ENCODE measurements at regions not wholly inside any gene's neighbourhood (a gene's known extent, or its start where the extent isn't known, plus 50 kb on each side); places are given as distances from the start of the nearest gene placed in this dataset.
"Not testable (repeated sequence)": the region's sequence is repeated elsewhere in the genome, so short reads cannot be mapped to it uniquely, and the experiment has no call there.

DNA sequence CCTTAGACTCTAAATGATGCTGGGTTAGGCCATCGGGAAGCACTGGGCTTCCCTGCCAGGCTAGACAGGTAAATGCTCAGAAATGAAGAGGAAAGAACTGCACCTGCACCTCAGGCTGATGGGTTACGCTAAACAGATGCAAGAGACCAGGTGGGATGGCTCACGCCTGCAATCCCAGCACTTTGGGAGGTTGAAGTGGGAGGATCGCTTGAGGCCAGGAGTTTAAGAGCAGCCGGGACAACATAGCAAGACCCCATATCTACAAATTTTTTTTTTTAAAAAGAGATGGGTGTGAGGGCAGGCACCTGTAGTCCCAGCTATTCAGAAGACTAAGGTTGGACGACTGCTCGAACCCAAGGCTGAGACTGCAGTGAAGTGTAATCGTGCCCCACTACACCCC is 634.7 kb downstream of the UQCRFS1 start:
- Histone ChIP-seq H3K4me2 (ENCODE audit: low read length) (no peak overlapping the region), H3K9ac (ENCODE audit: low read depth, low read length) (no peak overlapping the region), H3K4me3 (ENCODE audit: low read length) (no peak overlapping the region), H3K27me3 (ENCODE audit: control insufficient read depth, insufficient read depth, low read length) (no peaks in the 10 kb centered on the region), H3K36me3 (ENCODE audit: insufficient read depth, low read length) (no peaks in the 10 kb centered on the region), H3K9me3 (replicated peaks; ENCODE audit: low read length) (peaks cover 4% of the 10 kb centered on the region), H3K4me1 (ENCODE audit: control insufficient read depth, insufficient read depth, low read length) (no peaks in the 10 kb centered on the region)

DNA sequence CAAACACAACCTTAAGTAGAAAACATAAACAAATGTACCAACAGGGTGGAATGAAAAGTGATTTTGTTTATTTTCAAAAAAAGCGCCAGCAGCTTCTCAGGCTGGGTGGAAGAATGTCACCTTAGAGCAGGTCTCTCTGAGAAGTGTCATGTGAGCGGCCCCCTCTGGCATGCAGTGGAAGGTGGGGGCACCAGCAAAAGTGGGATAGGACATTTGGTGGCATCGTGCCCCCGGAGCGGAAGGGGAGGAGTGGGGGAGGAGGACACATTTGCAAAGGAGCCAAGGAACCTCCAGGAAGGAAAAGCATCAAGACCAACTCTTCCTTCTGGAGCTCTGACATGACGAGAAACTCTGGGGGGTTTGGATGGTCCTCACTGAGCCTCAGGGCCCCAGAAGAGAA is 635.3 kb downstream of the UQCRFS1 start:
- peaks cover 4% of the 10 kb centered on the region for H3K9me3 ChIP-seq (replicated peaks; ENCODE audit: low read length)
- no peaks in the 10 kb centered on the region for H3K36me3 ChIP-seq (ENCODE audit: insufficient read depth, low read length)
- no peaks in the 10 kb centered on the region for H3K27me3 ChIP-seq (ENCODE audit: control insufficient read depth, insufficient read depth, low read length)
- no peaks in the 10 kb centered on the region for H3K4me1 ChIP-seq (ENCODE audit: control insufficient read depth, insufficient read depth, low read length)
- H3K4me2 ChIP-seq (ENCODE audit: low read length) = no peak overlapping the region
- H3K9ac ChIP-seq (ENCODE audit: low read depth, low read length) = no peak overlapping the region
- H3K4me3 ChIP-seq (ENCODE audit: low read length) = no peak overlapping the region

DNA sequence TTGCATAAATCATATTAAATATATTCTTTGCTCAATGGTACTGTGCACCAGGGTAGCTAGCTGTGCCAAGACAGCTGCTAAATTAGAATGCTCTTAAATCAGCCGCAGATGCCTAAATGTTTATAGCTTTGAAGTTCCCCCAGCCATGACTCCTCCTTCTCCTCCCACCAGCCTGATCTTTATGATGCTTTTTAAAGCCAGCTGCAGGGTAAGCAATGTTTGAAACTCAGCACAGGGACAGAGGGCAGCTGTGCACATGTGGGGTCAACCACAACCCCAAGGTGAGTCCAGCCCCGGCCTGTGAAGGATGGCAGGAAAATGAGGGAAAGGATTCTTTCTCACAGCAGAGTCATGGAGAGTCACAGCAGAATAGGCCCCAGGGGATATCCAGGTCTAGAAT is 635.7 kb downstream of the UQCRFS1 start:
- Histone ChIP-seq H3K9me3 (replicated peaks; ENCODE audit: low read length) (peaks cover 4% of the 10 kb centered on the region), H3K4me2 (ENCODE audit: low read length) (no peak overlapping the region), H3K9ac (ENCODE audit: low read depth, low read length) (no peak overlapping the region), H3K4me1 (ENCODE audit: control insufficient read depth, insufficient read depth, low read length) (no peaks in the 10 kb centered on the region), H3K4me3 (ENCODE audit: low read length) (no peak overlapping the region), H3K36me3 (ENCODE audit: insufficient read depth, low read length) (no peaks in the 10 kb centered on the region), H3K27me3 (ENCODE audit: control insufficient read depth, insufficient read depth, low read length) (no peaks in the 10 kb centered on the region)

DNA sequence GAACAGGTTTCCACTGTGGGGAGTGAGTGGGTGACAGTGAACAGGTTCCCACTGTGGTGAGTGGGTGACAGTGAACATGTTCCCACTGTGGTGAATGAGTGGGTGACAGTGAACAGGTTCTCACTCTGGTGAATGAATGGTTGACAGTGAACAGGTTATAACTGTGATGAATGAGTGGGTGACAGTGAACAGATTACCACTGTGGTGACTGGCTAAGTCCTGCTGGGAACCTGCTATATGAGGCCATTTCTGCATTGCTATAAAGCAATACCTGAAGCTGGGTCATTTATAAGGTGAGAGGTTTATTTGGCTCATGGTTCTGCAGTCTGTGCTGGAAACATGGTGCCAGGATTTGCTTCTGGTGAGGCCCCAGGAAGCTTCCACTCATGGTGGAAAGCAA is 637.1 kb downstream of the UQCRFS1 start:
- no peaks in the 10 kb centered on the region for H3K4me1 ChIP-seq (ENCODE audit: control insufficient read depth, insufficient read depth, low read length)
- H3K4me3 ChIP-seq (ENCODE audit: low read length) = no peak overlapping the region
- no peak overlapping the region for H3K4me2 ChIP-seq (ENCODE audit: low read length)
- peaks cover 4% of the 10 kb centered on the region for H3K9me3 ChIP-seq (replicated peaks; ENCODE audit: low read length)
- no peaks in the 10 kb centered on the region for H3K27me3 ChIP-seq (ENCODE audit: control insufficient read depth, insufficient read depth, low read length)
- no peaks in the 10 kb centered on the region for H3K36me3 ChIP-seq (ENCODE audit: insufficient read depth, low read length)
- H3K9ac ChIP-seq (ENCODE audit: low read depth, low read length) = no peak overlapping the region

DNA sequence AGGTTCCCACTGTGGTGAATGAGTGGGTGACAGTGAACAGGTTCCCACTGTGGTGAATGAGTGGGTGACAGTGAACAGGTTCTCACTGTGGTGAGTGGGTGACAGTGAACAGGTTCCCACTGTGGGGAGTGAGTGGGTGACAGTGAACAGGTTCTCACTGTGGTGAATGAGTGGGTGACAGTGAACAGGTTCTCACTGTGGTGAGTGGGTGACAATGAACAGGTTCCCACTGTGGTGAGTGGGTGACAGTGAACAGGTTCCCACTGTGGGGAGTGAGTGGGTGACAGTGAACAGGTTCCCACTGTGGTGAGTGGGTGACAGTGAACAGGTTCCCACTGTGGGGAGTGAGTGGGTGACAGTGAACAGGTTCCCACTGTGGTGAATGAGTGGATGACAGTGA is 637.6 kb downstream of the UQCRFS1 start:
- H3K9ac ChIP-seq (ENCODE audit: low read depth, low read length); H3K27me3 ChIP-seq (ENCODE audit: control insufficient read depth, insufficient read depth, low read length): not testable (repeated sequence)

DNA sequence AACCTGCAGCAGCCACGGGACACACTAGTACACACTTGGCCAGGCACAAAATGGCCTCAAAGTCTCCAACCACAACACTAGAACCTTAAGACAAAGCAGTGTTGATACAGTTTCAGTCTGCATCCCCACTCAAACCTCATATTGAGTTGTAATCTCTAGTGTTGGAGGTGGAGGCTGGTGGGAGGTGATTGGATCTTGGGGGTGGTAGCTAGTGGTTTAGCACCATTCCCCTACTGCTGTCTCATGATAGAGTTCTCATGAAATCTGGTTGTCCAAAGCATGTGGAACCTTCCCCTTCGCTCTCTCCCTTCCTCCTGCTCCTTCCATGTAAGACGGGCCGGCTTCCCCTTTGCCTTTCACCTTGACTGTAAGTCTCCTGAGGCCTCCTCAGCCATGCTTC is 638.7 kb downstream of the UQCRFS1 start:
- H3K9ac ChIP-seq (ENCODE audit: low read depth, low read length) = no peak overlapping the region
- no peaks in the 10 kb centered on the region for H3K4me1 ChIP-seq (ENCODE audit: control insufficient read depth, insufficient read depth, low read length)
- H3K4me2 ChIP-seq (ENCODE audit: low read length) = no peak overlapping the region
- H3K27me3 ChIP-seq (ENCODE audit: control insufficient read depth, insufficient read depth, low read length) = no peaks in the 10 kb centered on the region
- no peaks in the 10 kb centered on the region for H3K36me3 ChIP-seq (ENCODE audit: insufficient read depth, low read length)
- H3K4me3 ChIP-seq (ENCODE audit: low read length) = no peak overlapping the region
- H3K9me3 ChIP-seq (replicated peaks; ENCODE audit: low read length) = peaks cover 4% of the 10 kb centered on the region

More for the DNA sequence above, 637.6 kb downstream of the UQCRFS1 start:
- H3K4me2 ChIP-seq (ENCODE audit: low read length); H3K4me1 ChIP-seq (ENCODE audit: control insufficient read depth, insufficient read depth, low read length); H3K36me3 ChIP-seq (ENCODE audit: insufficient read depth, low read length); H3K9me3 ChIP-seq (replicated peaks; ENCODE audit: low read length); H3K4me3 ChIP-seq (ENCODE audit: low read length): not testable (repeated sequence)

DNA sequence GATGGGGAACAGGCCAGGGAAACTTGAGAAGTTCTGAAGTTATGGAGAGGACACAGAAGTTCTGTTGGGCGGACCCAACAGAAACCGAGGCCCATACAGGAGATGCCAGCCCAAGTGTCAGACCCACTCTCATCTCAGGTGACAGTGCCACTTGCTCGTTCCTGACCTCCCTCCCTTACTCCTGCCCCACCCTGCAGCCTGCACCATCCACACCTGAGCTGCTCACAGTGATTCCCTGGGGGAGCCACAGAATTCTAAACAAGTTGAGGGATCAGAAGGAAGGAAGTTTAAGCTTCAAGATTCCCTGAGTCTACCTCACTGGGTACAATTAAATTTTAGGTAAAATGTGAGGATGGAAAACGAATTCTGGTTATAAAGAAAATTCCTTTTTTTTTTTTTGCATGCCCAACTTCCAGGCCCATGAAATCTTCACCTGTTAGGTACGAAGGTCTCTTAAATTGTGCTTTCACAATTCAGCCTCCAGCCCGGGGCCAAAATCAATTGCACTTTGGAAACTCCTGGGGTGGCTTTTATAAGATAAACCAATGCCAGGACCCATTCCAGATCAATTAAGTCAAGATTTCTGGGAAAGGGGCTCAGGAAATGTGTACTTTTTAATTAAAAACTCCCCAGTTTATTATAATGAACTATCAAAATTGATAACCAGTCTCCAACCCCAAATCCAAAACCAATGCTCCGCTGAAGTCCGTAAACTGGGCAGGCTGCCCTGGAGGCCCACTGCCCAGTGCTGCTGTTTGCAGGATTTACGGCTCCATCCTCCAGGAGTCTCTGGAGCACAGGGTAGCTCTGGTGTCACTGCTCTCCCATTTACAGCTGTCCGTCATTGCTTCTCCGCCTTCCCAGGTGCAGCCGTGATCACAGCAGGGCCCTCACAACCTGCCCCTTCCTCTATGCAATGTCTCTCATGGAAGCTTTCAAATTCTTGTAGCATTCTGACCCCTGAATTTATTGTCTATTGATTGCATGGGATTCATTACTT is 643.5 kb downstream of the UQCRFS1 start:
- H3K4me3 ChIP-seq (ENCODE audit: low read length) = no peak overlapping the region
- H3K36me3 ChIP-seq (ENCODE audit: insufficient read depth, low read length) = no peaks in the 10 kb centered on the region
- no peak overlapping the region for H3K4me2 ChIP-seq (ENCODE audit: low read length)
- H3K27me3 ChIP-seq (ENCODE audit: control insufficient read depth, insufficient read depth, low read length) = no peaks in the 10 kb centered on the region
- no peak overlapping the region for H3K9ac ChIP-seq (ENCODE audit: low read depth, low read length)
- no peaks in the 10 kb centered on the region for H3K4me1 ChIP-seq (ENCODE audit: control insufficient read depth, insufficient read depth, low read length)
- H3K9me3 ChIP-seq (replicated peaks; ENCODE audit: low read length) = no peaks in the 10 kb centered on the region

DNA sequence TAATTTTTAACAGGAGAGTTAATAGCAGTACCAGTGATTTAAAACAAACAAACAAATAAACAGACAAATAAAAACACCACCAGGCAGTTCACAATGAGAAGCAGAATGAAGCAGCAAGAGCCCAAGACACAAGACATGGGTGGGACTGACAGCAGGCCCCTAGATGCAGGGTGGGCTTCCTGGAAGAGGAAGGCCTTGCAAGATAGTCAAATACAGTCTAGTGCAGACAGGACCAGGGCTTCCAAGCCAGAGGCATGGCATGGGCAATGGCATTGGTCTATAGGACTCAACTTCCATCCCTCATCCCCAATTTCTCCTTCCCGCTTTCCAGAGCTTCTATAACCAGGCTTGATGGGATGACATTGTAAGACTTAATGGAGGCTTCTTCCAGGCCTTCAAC is 645.1 kb downstream of the UQCRFS1 start:
- H3K9me3 ChIP-seq (replicated peaks; ENCODE audit: low read length) = no peaks in the 10 kb centered on the region
- H3K27me3 ChIP-seq (ENCODE audit: control insufficient read depth, insufficient read depth, low read length) = no peaks in the 10 kb centered on the region
- no peaks in the 10 kb centered on the region for H3K36me3 ChIP-seq (ENCODE audit: insufficient read depth, low read length)
- H3K4me2 ChIP-seq (ENCODE audit: low read length) = no peak overlapping the region
- H3K4me1 ChIP-seq (ENCODE audit: control insufficient read depth, insufficient read depth, low read length) = no peaks in the 10 kb centered on the region
- no peak overlapping the region for H3K4me3 ChIP-seq (ENCODE audit: low read length)
- H3K9ac ChIP-seq (ENCODE audit: low read depth, low read length) = no peak overlapping the region

DNA sequence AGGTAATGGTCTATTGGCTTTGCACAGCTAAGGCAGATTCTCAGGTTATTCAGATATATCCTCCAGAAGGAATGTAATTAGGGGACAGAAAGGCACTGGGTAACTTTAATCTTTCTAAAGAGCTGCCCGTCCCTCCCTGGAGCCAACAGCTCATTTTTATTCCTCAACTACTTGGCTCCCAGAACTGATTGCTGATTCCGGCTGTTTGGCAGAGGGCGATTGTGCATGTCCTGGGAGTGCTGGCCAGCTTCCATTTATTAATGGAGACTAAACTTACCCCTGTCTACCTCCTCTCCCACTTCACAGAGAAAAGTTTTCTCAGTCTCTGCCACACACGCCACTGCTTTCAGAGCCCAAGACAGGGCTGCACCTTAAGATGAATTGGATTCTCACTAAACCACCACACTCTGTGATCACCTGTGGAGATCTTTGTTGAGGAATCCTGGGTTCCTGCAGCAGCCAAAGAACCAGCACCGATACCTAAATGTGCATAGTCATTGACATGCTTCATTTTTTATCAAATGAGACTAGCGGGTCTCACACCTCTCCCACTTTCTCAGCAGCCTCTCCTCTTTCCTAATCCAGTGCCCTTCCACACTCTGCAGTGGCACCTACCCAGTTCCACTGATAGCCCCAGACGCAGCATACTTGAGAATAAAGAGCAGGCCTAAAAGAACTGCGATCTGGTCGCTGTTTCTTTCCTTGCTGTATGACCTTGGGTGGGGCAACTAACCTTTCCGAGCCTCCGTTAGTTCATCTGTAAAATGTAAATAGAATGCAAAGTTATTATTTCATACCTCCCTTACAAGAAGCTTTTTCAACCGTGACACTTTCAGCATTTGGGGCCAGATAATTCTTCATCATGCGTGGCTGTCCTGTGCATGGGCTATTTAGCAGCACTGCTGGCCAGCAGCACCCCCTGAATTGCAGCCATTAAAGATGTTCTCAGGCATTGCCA is 648.7 kb downstream of the UQCRFS1 start:
- Histone ChIP-seq H3K4me2 (ENCODE audit: low read length) (no peak overlapping the region), H3K4me1 (ENCODE audit: control insufficient read depth, insufficient read depth, low read length) (no peaks in the 10 kb centered on the region), H3K36me3 (ENCODE audit: insufficient read depth, low read length) (no peaks in the 10 kb centered on the region), H3K4me3 (ENCODE audit: low read length) (no peak overlapping the region), H3K9me3 (replicated peaks; ENCODE audit: low read length) (no peaks in the 10 kb centered on the region), H3K27me3 (ENCODE audit: control insufficient read depth, insufficient read depth, low read length) (no peaks in the 10 kb centered on the region), H3K9ac (ENCODE audit: low read depth, low read length) (no peak overlapping the region)

DNA sequence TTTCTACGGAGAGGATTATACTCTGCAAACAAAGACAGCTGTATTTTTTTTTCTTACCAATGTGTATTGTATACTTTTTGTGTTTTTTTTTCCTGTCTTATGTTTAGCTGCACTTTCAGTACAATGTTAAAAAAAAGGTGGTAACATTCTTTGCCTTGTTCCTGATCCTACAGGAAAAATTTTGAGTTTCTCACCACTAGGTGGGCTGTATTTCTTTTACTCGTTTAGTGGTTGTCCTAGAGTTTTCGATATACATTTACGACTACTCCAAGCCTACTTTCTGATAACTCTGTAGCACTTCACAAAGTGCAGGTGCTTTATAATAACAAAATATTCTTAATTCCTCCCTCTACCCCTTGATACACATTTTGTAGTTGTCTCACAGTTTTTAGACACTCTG is 652.2 kb downstream of the UQCRFS1 start:
- Histone ChIP-seq H3K9ac (ENCODE audit: low read depth, low read length) (no peak overlapping the region), H3K4me1 (ENCODE audit: control insufficient read depth, insufficient read depth, low read length) (no peaks in the 10 kb centered on the region), H3K9me3 (replicated peaks; ENCODE audit: low read length) (no peaks in the 10 kb centered on the region), H3K36me3 (ENCODE audit: insufficient read depth, low read length) (no peaks in the 10 kb centered on the region), H3K4me3 (ENCODE audit: low read length) (no peak overlapping the region), H3K4me2 (ENCODE audit: low read length) (no peak overlapping the region), H3K27me3 (ENCODE audit: control insufficient read depth, insufficient read depth, low read length) (no peaks in the 10 kb centered on the region)

DNA sequence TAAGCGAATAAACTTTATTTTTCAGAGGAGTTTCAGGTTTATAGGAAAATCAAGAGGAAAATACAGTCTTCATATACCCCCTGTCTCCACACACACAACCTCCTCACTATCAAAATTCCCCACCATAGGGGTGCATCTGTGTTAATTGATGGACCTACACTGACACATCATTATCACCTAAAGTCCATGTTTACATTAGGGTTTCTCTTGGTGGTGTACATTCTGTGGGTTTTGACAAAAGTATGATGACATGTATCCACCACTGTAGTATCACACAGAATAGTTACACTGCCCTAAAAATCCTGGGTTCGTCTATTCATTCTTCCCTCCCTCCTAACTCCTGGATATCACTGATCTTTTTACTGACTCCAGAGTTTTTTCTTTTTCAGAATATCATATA is 654.2 kb downstream of the UQCRFS1 start:
- Histone ChIP-seq H3K36me3 (ENCODE audit: insufficient read depth, low read length) (no peaks in the 10 kb centered on the region), H3K9ac (ENCODE audit: low read depth, low read length) (no peak overlapping the region), H3K4me3 (ENCODE audit: low read length) (no peak overlapping the region), H3K4me1 (ENCODE audit: control insufficient read depth, insufficient read depth, low read length) (no peaks in the 10 kb centered on the region), H3K27me3 (ENCODE audit: control insufficient read depth, insufficient read depth, low read length) (no peaks in the 10 kb centered on the region), H3K4me2 (ENCODE audit: low read length) (no peak overlapping the region), H3K9me3 (replicated peaks; ENCODE audit: low read length) (no peaks in the 10 kb centered on the region)
